ENCODE measurements at regions not wholly inside any gene's neighbourhood (a gene's known extent, or its start where the extent isn't known, plus 50 kb on each side); places are given as distances from the start of the nearest gene placed in this dataset.

DNA sequence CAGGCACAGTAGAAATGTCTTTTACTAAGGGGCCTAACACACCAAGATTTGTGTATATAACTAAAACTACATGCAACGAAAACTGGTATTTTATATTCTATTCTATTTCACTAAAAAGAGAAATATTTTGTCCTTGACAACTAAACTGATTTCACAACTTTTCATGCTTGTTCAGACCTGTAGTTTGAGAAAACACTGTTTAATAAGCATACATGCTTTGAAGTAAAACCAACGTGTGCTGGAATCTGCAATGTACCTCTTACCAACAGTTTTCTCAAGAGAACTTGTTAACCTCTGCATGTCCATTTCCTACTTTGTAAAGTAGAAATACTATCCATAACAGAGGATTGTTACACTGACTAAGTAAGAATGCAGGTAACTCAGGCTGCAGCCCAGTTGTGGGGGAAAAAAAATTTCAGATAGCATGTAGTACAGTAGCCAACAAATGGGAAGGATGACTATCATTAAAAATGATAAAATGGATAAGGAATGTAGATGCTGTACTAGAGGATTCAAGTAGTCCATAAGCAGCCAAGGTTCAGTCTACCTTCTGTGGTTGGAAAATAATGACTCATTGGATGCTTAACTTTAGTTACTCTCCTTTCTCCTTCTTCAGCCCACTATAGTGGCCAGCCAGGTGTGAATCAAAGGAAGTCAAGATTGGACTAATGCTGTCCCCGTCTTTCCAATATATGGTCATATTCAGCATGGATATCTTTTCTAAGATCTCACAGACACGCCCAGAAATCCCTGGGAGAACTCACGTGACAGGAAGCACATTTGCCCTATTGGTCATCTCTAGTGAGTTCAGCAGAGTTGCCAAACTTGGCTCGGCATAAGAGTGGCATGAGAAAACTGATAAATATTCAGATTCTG, 65.2 kb downstream of the HFE start:
- TF ChIP-seq CTCF (IDR thresholded peaks at IDR 0.05; ENCODE audit: low read depth, low read length), result no peak
- TF ChIP-seq POLR2A (IDR thresholded peaks at IDR 0.05; ENCODE audit: extremely low read depth, insufficient read length), result no peak
- no peak for TF ChIP-seq MAX (IDR thresholded peaks at IDR 0.05; ENCODE audit: low read depth, low read length)
